Transverse colon (tissue), 4 donors: ENCODE measurements at regions not wholly inside any gene's neighbourhood (a gene's known extent, or its start where the extent isn't known, plus 50 kb on each side); places are given as distances from the start of the nearest gene placed in this dataset.

Source experiments
- DNase-seq: peaks from one replicate; pipeline ENCODE4 v3.0.0-alpha.2; 2019
- H3K27ac ChIP-seq, 4 donors: fragments of 200-600 bp; sonication (generic); 2 replicates each; pipeline ENCODE4 v1.5.1; 2016 to 2018; ENCODE audit warnings: inconsistent platforms in 4 of 4
- H3K27me3 ChIP-seq: fragments of 200-600 bp; sonication (generic); 2 replicates; pipeline ENCODE4 v1.5.1; 2017; ENCODE audit warnings: inconsistent platforms
- H3K36me3 ChIP-seq, 4 donors: fragments of 200-600 bp; sonication (generic); 2 replicates each; pipeline ENCODE4 v1.5.1; 2017 to 2019; ENCODE audit warnings: inconsistent platforms in 4 of 4
- H3K4me1 ChIP-seq, 4 donors: fragments of 200-600 bp; sonication (generic); 2 replicates each; pipeline ENCODE4 v1.5.1; 2017 to 2020; ENCODE audit warnings: inconsistent platforms in 4 of 4
- H3K4me3 ChIP-seq, 4 donors: fragments of 200-600 bp; sonication (generic); 1 replicate in 1 of 4; 2 replicates in 3 of 4; pipeline versions ENCODE4 v1.5.1 to v1.6.1; 2017 to 2019; ENCODE audit warnings: inconsistent platforms in 4 of 4
- H3K9me3 ChIP-seq, 2 donors: fragments of 200-600 bp; sonication (generic); 2 replicates each; pipeline ENCODE4 v1.5.1; 2017 to 2019; ENCODE audit warnings: inconsistent platforms in 2 of 2
- CTCF ChIP-seq, 5 experiments: fragments of 200-600 bp in 3 of 5; fragments of 450-650 bp in 2 of 5; sonication (generic) in 3 of 5; IDR thresholded peaks; 1 replicate in 2 of 5; 2 replicates in 3 of 5; pipeline ENCODE4 v1.5.1; 2016 to 2017; ENCODE audit warnings: antibody characterized with exemption in 5 of 5, inconsistent platforms in 3 of 5, mild to moderate bottlenecking in 2 of 5, moderate library complexity in 1 of 5
- EP300 ChIP-seq: sonication (generic); formaldehyde crosslinking; IDR thresholded peaks from one replicate; pipeline ENCODE4 v1.6.1; 2017; ENCODE audit warnings: antibody characterized with exemption, low read depth
- POLR2A ChIP-seq: fragments of 450-650 bp; IDR thresholded peaks from one replicate; pipeline ENCODE4 v1.6.1; 2016; ENCODE audit warnings: antibody characterized with exemption, mild to moderate bottlenecking, moderate library complexity
- POLR2AphosphoS5 ChIP-seq, 3 donors: sonication (generic); formaldehyde crosslinking; IDR thresholded peaks; one replicate each; pipeline ENCODE4 v1.6.1; 2016; ENCODE audit warnings: antibody characterized with exemption in 3 of 3
- WGBS, 2 donors: methylation state at CpG; one replicate each; pipeline ENCODE4 v1.1.5; 2018; ENCODE audit warnings: low coverage in 1 of 2; 5-methylcytosine and 5-hydroxymethylcytosine counted together
- in situ Hi-C, 4 donors: fragments of 200-750 bp; cut with MboI; loops; one replicate each; pipeline versions ENCODE4 v1.15.0 to v1.15.1; 2017; ENCODE audit warnings: low sequenced_read_pairs in 3 of 4, low pct_ligation_motif_present in 1 of 4, low pct_unique_long_range_greater_than_20kb in 1 of 4
- intact Hi-C: fragments of 100-400 bp; cut with DNase I; formaldehyde crosslinking; loops from one replicate; pipeline ENCODE4 v1.15.1; 2023; ENCODE audit warnings: low total_unique reads

DNA sequence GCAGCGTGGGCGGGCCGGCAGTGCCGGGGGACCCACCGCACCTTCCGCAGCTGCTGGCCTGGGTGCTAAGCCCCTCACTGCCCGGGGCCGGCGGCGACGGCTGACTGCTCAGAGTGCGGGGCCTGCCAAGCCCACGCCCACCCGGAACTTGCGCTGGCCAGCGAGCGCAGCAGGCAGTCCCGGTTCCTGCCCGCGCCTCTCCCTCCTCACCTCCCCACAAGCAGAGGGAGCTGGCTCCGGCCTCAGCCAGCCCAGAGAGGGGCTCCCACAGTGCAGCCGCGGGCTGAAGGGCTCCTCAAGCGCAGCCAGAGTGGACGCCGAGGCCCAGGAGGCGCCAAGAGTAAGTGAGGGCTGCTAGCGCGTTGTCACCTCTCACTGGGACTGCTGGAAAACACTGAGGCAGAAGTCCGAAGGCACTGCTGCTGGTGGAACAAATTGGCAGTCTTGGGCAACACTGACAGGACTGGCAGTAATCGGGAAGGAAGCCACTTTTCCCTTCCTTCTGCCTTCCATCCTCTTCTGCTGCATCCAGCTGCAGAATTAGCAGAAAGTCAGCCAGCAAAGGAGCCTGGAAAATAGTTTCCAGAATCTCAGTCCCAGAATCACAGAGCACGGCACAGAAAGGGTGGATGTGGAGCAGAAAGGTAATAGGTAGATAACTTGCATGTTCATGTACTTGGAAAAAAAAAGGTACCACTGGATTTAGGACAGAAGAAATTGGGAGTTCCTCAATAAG, 179.4 kb upstream of the FN1 start:
- Histone ChIP-seq H3K4me3 (no peak overlapping the region), H3K36me3 (no peaks in the 10 kb centered on the region), H3K27me3 (no peaks in the 10 kb centered on the region), H3K4me1 (peaks cover 0 to 3% (median 0%) of the 10 kb centered on the region in 4 donors), H3K9me3 (no peaks in the 10 kb centered on the region), H3K27ac (no peak overlapping the region)
- TF ChIP-seq POLR2AphosphoS5 (IDR thresholded peaks at IDR 0.05) (no peak), CTCF (IDR thresholded peaks at IDR 0.05) (no peak), EP300 (no peak), POLR2A (no peak)
- in situ Hi-C loops (no loop called here), intact Hi-C loops (no loop called here)
- WGBS, 2 donors: 93 to 100% methylated on average over 1 to 16 of the region's 32 CpGs
- no peak for DNase-seq

DNA sequence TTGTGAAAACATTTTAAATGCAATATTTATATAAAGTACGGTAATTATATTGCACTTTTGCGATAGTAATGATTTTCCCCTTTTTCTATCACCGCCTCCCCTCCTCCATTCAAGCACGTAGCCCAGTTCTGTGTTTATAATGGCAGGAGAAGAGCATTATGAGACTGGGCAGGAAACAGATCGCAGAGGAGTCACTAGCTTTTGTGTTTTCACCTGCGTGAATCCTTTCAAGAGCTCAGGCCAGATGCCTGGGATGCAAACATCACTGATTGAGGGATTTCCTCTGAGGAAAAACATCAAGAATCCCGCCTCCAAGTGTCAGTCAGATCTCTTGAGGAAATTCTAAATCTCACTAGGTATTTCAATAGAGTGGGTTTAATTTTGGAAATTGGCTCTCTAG, 178.4 kb upstream of the FN1 start:
- TF ChIP-seq EP300 (no peak), POLR2A (no peak), POLR2AphosphoS5 (IDR thresholded peaks at IDR 0.05) (no peak), CTCF (IDR thresholded peaks at IDR 0.05) (no peak)
- no peaks in the 10 kb centered on the region for H3K9me3 ChIP-seq
- no peaks in the 10 kb centered on the region for H3K36me3 ChIP-seq
- no peak overlapping the region for H3K27ac ChIP-seq
- H3K27me3 ChIP-seq: no peaks in the 10 kb centered on the region
- peaks cover 0 to 3% (median 0%) of the 10 kb centered on the region in 4 donors for H3K4me1 ChIP-seq
- intact Hi-C loops (no loop called here), in situ Hi-C loops (no loop called here)
- no peak overlapping the region for H3K4me3 ChIP-seq
- DNase-seq: no peak
- WGBS, 2 donors: 85% methylated on average over 6 to 7 of the region's 7 CpGs

- no peak for TF ChIP-seq POLR2A
- no peak for TF ChIP-seq POLR2AphosphoS5 (IDR thresholded peaks at IDR 0.05)
- no peak for TF ChIP-seq EP300
- no peak for TF ChIP-seq CTCF (IDR thresholded peaks at IDR 0.05)
- no peak for DNase-seq
- Histone ChIP-seq H3K4me1 (no peaks in the 10 kb centered on the region), H3K27ac (no peak overlapping the region), H3K27me3 (no peaks in the 10 kb centered on the region), H3K4me3 (no peak overlapping the region), H3K36me3 (no peaks in the 10 kb centered on the region), H3K9me3 (no peaks in the 10 kb centered on the region)
- in situ Hi-C loops: no loop called here
- 73 to 95% methylated on average over 5 to 6 of the region's 6 CpGs for WGBS, 2 donors
- intact Hi-C loops: no loop called here
Observed at GRCh38 chr2:215613888-215614287, 178.0 kb upstream of the FN1 start.

DNA sequence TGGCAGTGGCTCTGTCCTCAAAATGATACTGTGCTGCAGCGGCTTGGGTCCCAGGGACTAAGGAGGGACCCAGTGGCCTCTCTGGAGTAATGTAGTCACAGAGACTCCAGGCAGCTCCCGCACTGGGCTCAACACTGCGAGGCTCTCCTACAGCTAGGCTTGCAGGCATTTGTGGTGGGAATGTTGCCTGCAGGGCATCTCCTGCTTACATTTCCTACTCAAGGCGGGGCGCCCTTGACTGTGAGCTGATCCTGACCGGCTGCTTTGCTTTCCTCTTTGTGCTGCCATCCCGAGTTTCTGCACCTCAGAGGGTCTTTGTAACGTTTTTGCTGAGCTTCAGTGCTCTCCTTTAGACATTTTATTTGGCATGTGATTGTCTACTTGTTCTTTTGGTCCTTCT, 177.4 kb upstream of the FN1 start:
- Histone ChIP-seq H3K4me3 (no peak overlapping the region), H3K27me3 (no peaks in the 10 kb centered on the region), H3K36me3 (no peaks in the 10 kb centered on the region), H3K27ac (no peak overlapping the region), H3K4me1 (no peaks in the 10 kb centered on the region), H3K9me3 (no peaks in the 10 kb centered on the region)
- TF ChIP-seq POLR2AphosphoS5 (IDR thresholded peaks at IDR 0.05) (no peak), CTCF (IDR thresholded peaks at IDR 0.05) (no peak), POLR2A (no peak), EP300 (no peak)
- WGBS, 2 donors: 81% methylated on average over 8 of the region's 8 CpGs; no CpG with 5 or more reads in 1 of the 2 donors
- intact Hi-C loops (no loop called here), in situ Hi-C loops (no loop called here)
- DNase-seq: no peak
